GM23248 (cell line): ENCODE measurements at regions not wholly inside any gene's neighbourhood (a gene's known extent, or its start where the extent isn't known, plus 50 kb on each side); places are given as distances from the start of the nearest gene placed in this dataset.

Experiments used
- DNase-seq: peaks from one replicate; pipeline ENCODE4 v3.0.0-alpha.2; 2015
- H2AFZ ChIP-seq: fragments of 200-600 bp; sonication (generic); 2 replicates; pipeline ENCODE4 v1.6.1; 2016; ENCODE audit warnings: antibody characterized with exemption
- H3F3A ChIP-seq: fragments of 200-600 bp; sonication (generic); 2 replicates; pipeline ENCODE4 v1.6.1; 2016; ENCODE audit warnings: mild to moderate bottlenecking, antibody characterized with exemption, mixed run types; ENCODE audit not compliant: insufficient read depth
- H3K27ac ChIP-seq: fragments of 200-600 bp; sonication (generic); 2 replicates; pipeline ENCODE4 v1.5.1; 2016; ENCODE audit warnings: mild to moderate bottlenecking
- H3K27me3 ChIP-seq: fragments of 200-600 bp; sonication (generic); replicated peaks from 2 replicates; pipeline ENCODE4 v1.6.1; 2016; ENCODE audit warnings: mild to moderate bottlenecking; ENCODE audit not compliant: insufficient read depth
- H3K36me3 ChIP-seq: fragments of 200-600 bp; sonication (generic); 2 replicates; pipeline ENCODE4 v1.6.1; 2016; ENCODE audit warnings: low read depth, mild to moderate bottlenecking
- H3K4me1 ChIP-seq: fragments of 200-600 bp; sonication (generic); 2 replicates; pipeline ENCODE4 v1.6.1; 2016; ENCODE audit warnings: mild to moderate bottlenecking; ENCODE audit not compliant: insufficient read depth
- H3K4me2 ChIP-seq: fragments of 200-600 bp; sonication (generic); one replicate; pipeline ENCODE4 v1.6.1; 2016; ENCODE audit warnings: mild to moderate bottlenecking; ENCODE audit not compliant: unreplicated experiment
- H3K4me3 ChIP-seq: fragments of 200-600 bp; sonication (generic); 2 replicates; pipeline ENCODE4 v1.5.1; 2016; ENCODE audit warnings: mild to moderate bottlenecking
- H3K79me2 ChIP-seq: fragments of 200-600 bp; sonication (generic); 2 replicates; pipeline ENCODE4 v1.6.1; 2016; ENCODE audit warnings: mild to moderate bottlenecking; ENCODE audit not compliant: insufficient read depth
- H3K9ac ChIP-seq: fragments of 200-600 bp; sonication (generic); 2 replicates; pipeline ENCODE4 v1.6.1; 2016; ENCODE audit warnings: mild to moderate bottlenecking
- H3K9me2 ChIP-seq: fragments of 200-600 bp; sonication (generic); 2 replicates; pipeline ENCODE4 v1.6.1; 2016; ENCODE audit warnings: mixed run types, mild to moderate bottlenecking, moderate library complexity; ENCODE audit not compliant: insufficient read depth
- H3K9me3 ChIP-seq: fragments of 200-600 bp; sonication (generic); one replicate; pipeline ENCODE4 v1.6.1; 2017; ENCODE audit warnings: low read depth
- H4K20me1 ChIP-seq: fragments of 200-600 bp; sonication (generic); 2 replicates; pipeline ENCODE4 v1.6.0; 2016; ENCODE audit not compliant: insufficient read depth
- EZH2 ChIP-seq: fragments of 200-600 bp; sonication (generic); IDR thresholded peaks from 2 replicates; pipeline ENCODE4 v1.6.1; 2018; ENCODE audit warnings: antibody characterized with exemption, mild to moderate bottlenecking; ENCODE audit not compliant: insufficient read depth, poor library complexity, severe bottlenecking
- EZH2phosphoT487 ChIP-seq: fragments of 200-600 bp; sonication (generic); IDR thresholded peaks from 2 replicates; pipeline ENCODE4 v1.6.1; 2018; ENCODE audit warnings: antibody characterized with exemption, moderate library complexity, mild to moderate bottlenecking, low read depth; ENCODE audit not compliant: insufficient read depth
- WGBS, 2 experiments: methylation state at CpG; one replicate each; pipeline ENCODE4 v1.1.6; 2015 to 2017; ENCODE audit warnings: low lambda C conversion rate in 2 of 2, low coverage in 1 of 2; ENCODE audit errors: missing lambda C conversion rate in 2 of 2; 5-methylcytosine and 5-hydroxymethylcytosine counted together
- in situ Hi-C: fragments of 300-500 bp; cut with MboI; formaldehyde crosslinking; loops from 2 replicates; pipeline ENCODE4 v1.15.0; 2020

DNA sequence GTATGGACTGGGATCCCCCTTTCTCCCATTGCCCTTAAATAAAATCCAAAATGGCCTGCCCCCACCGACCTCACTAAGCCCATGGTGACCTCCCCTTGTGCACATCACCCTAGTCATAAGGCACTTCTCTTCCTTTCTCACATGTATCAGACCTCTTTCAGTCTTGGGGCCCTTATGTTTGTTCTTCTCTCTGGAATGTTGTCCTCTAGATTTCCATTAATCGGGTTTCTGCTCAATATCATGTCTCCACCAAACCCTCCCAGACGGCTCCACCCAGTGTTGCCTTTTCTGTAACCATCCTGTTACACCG is 196.3 kb downstream of the ERCC6L2 start:
- in situ Hi-C loops = no loop called here

DNA sequence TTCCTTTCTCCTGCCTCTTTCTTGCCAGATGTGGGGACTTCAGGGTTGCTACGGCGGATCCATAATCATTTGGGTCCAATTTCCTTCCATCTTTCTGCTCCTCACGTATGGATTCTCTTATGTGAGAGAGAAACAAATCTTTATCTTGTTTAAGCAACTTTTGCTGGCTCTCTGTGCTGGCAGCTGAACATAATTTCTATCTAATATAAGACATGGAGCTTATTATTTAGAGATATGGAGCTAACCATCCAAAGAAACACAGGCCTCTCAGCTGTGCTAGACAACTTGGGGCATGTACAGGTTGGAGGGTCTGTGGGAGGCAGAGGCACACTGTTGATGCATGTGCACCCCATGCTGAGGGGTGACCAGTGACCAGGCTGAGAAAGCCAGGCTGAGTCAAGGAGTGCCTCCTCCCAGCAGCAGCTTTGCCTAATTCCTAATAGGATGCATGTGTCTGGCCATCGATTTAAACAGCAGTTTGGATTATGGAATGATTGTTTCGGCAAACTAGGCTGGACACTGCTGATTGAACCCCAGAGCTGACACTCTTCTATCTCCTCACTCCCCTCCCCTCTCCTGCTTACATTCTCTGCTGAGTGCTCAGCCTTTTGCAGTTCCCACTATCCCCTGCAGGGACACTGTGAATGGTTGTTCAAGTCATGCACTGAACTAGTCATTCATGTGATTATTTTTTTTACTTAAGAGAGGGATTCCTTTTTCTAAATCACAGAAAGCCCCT is 195.8 kb downstream of the ERCC6L2 start:
- H3K27me3 ChIP-seq = peaks cover 6% of the 10 kb centered on the region; the same call in 1 of the 2 replicates
- no peaks in the 10 kb centered on the region for H3F3A ChIP-seq
- H3K9ac ChIP-seq = no peak overlapping the region
- no peaks in the 10 kb centered on the region for H3K9me2 ChIP-seq
- H3K36me3 ChIP-seq = no peaks in the 10 kb centered on the region
- no peaks in the 10 kb centered on the region for H3K9me3 ChIP-seq
- H3K4me3 ChIP-seq = no peak overlapping the region
- WGBS, 2 experiments = 35 to 38% methylated on average over 5 of the region's 5 CpGs
- in situ Hi-C loops = no loop called here
- H3K79me2 ChIP-seq = no peaks in the 10 kb centered on the region
- DNase-seq = peak; percentile 51
- H2AFZ ChIP-seq = no peak overlapping the region
- H3K27ac ChIP-seq = no peak overlapping the region
- H3K4me2 ChIP-seq = no peak overlapping the region
- H3K4me1 ChIP-seq = no peaks in the 10 kb centered on the region
- TF ChIP-seq EZH2 = no peak
- TF ChIP-seq EZH2phosphoT487 = no peak
- no peaks in the 10 kb centered on the region for H4K20me1 ChIP-seq

More for the DNA sequence above, 196.3 kb downstream of the ERCC6L2 start:
- WGBS, 2 experiments = 58% methylated on average over 4 of the region's 4 CpGs
- Histone ChIP-seq H3K79me2 (no peaks in the 10 kb centered on the region), H3K9ac (no peak overlapping the region), H3K27ac (no peak overlapping the region), H2AFZ (no peak overlapping the region), H3K9me2 (no peaks in the 10 kb centered on the region), H3K4me1 (no peaks in the 10 kb centered on the region), H4K20me1 (no peaks in the 10 kb centered on the region), H3K27me3 (peaks cover 6% of the 10 kb centered on the region; the same call in 1 of the 2 replicates), H3F3A (no peaks in the 10 kb centered on the region), H3K9me3 (no peaks in the 10 kb centered on the region), H3K4me2 (no peak overlapping the region), H3K4me3 (no peak overlapping the region), H3K36me3 (no peaks in the 10 kb centered on the region)
- DNase-seq = no peak
- TF ChIP-seq EZH2phosphoT487 (no peak), EZH2 (no peak)

DNA sequence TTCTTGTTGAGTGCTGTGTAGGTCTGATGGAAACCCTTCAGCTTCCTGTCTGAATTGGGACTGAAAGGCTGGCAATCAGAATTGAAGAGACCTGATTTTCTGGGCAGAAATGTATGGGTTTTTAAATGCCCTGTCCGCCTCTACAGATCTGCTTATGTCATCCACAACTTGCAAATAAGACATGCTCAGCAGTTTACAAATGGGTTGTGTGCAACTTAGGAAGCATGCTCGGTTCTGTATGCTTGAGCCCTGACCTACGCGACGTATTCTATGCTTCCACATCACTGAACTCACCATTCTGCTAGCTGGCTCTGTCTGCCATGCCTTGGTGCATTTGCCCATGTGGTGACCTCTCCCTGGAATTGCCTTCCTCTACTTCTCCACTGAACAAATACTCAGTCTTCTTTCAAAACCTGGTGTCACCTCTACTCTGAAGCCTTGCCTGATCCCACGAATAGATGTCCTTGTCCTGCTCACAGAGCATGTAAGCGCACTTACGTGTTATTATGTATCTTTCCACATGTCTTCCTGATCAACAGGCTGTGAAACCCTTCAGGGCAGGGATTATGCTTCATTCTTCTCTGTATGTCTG is 194.2 kb downstream of the ERCC6L2 start:
- DNase-seq = no peak
- no peak overlapping the region for H3K4me2 ChIP-seq
- no peaks in the 10 kb centered on the region for H3K9me2 ChIP-seq
- no peaks in the 10 kb centered on the region for H3F3A ChIP-seq
- no peak for TF ChIP-seq EZH2phosphoT487
- no peak for TF ChIP-seq EZH2
- no peak overlapping the region for H3K4me3 ChIP-seq
- H3K27ac ChIP-seq = no peak overlapping the region
- no peak overlapping the region for H2AFZ ChIP-seq
- no peak overlapping the region for H3K9ac ChIP-seq
- in situ Hi-C loops = no loop called here
- no peaks in the 10 kb centered on the region for H3K79me2 ChIP-seq
- no peaks in the 10 kb centered on the region for H3K4me1 ChIP-seq
- H4K20me1 ChIP-seq = no peaks in the 10 kb centered on the region
- H3K9me3 ChIP-seq = no peaks in the 10 kb centered on the region
- no peaks in the 10 kb centered on the region for H3K36me3 ChIP-seq
- peaks cover 6% of the 10 kb centered on the region; the same call in 1 of the 2 replicates for H3K27me3 ChIP-seq
- WGBS, 2 experiments = 81 to 83% methylated on average over 8 of the region's 8 CpGs

DNA sequence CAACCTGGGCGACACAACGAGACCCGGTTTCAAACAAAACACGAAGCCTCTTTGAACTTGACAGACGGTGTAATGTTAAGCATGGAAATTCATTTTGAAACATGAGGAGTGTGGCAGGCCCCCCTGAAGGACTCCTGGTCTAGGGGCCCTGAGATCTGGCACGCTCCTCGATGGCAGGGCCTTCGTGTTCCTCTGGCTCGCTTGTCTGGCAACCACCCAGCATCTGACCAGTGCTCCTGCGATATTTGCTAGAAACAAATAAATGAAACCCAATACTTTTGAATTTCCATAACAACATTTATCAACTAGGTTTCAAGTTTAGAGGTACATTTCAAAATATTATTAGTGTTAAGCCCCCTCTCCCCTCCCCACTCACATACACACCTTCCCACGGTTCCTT is 193.0 kb downstream of the ERCC6L2 start:
- Histone ChIP-seq H3K27me3 (peaks cover 6% of the 10 kb centered on the region; the same call in 1 of the 2 replicates), H2AFZ (no peak overlapping the region), H3K4me1 (no peaks in the 10 kb centered on the region), H3K4me2 (no peak overlapping the region), H3K9ac (no peak overlapping the region), H3K4me3 (no peak overlapping the region), H3F3A (no peaks in the 10 kb centered on the region), H4K20me1 (no peaks in the 10 kb centered on the region), H3K27ac (no peak overlapping the region), H3K9me2 (no peaks in the 10 kb centered on the region), H3K79me2 (no peaks in the 10 kb centered on the region), H3K9me3 (no peaks in the 10 kb centered on the region), H3K36me3 (no peaks in the 10 kb centered on the region)
- TF ChIP-seq EZH2phosphoT487 = no peak
- TF ChIP-seq EZH2 = no peak
- WGBS, 2 experiments = 66 to 77% methylated on average over 11 of the region's 11 CpGs
- no peak for DNase-seq
- in situ Hi-C loops = no loop called here
